Gastrocnemius medialis (tissue), 4 donors: ENCODE measurements at regions not wholly inside any gene's neighbourhood (a gene's known extent, or its start where the extent isn't known, plus 50 kb on each side); places are given as distances from the start of the nearest gene placed in this dataset.

Source experiments
- CTCF ChIP-seq, 5 experiments: fragments of 450-650 bp in 3 of 5; fragments of 200-600 bp in 2 of 5; sonication (generic) in 2 of 5; IDR thresholded peaks in 4 of 5; conservative IDR thresholded peaks in 1 of 5; 1 replicate in 4 of 5; 2 replicates in 1 of 5; pipeline ENCODE4 v1.5.1; 2016 to 2019; ENCODE audit warnings: antibody characterized with exemption in 5 of 5, mild to moderate bottlenecking in 3 of 5, moderate library complexity in 3 of 5
- POLR2A ChIP-seq, 2 donors: fragments of 450-650 bp; IDR thresholded peaks; one replicate each; pipeline ENCODE4 v1.6.1; 2017; ENCODE audit warnings: antibody characterized with exemption in 2 of 2, mild to moderate bottlenecking in 2 of 2, moderate library complexity in 2 of 2

- no peak for TF ChIP-seq POLR2A (IDR thresholded peaks at IDR 0.05)
- no peak for TF ChIP-seq CTCF (IDR thresholded peaks at IDR 0.05 in 4 of 5, conservative IDR thresholded peaks at IDR 0.05 in 1 of 5)
Observed at GRCh38 chr7:51428217-51428887, 111.7 kb upstream of the COBL start.
